ENCODE measurements at regions not wholly inside any gene's neighbourhood (a gene's known extent, or its start where the extent isn't known, plus 50 kb on each side); places are given as distances from the start of the nearest gene placed in this dataset.

DNA sequence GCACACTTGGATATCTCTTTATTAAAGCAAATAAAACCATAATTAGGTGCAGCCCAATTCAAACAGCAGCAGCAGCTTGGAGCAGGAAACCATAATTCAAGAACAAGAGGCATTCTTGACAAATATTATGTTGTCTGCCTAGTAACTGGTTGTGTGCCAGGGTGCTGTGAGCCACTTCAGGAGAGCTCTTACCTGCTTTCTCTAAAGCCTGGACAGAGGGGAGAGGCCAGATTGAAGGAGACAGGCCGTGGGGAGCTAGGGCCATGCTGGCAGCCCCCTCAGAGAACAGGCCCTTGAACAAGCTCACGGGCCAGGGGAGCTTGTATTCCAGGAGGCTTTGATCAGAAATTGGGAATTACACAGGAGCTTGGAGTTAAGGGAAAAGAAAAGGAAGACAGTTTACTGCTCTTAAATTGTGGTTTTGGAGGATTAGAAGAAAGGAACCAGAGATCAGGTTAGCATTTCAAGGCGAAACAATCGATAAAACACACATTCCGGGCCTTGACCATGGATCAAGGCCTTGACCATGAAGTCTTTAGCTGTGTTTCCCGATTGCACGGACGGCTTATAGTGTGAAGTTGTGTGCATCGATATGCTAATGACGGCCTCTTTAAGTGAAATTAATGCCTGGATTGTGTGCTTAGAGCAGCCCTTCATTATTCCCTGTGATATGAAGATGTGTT is 69.8 kb upstream of the NKX2-2 start (continued):
- no peak for TF ChIP-seq HDAC6 (IDR thresholded peaks at IDR 0.05; ENCODE audit: low read depth, low read length)

DNA sequence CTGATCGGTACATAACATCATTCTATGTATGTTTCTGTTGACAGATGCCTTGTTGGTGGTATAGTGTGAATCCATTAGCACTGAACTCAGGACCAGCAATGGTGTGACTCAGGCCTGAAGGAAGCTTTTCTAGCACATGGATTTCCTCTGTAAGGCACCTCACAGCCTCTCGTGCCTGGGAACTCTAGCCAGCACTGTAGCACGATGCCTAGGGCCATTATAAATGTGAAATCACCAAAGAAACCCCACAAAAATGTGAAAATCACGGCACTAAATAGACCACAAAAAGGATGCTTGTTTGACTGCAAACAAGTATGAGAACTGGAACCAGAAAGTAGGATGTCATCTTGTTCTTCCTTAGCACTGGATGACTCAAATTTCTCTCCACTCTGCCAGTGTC is 63.7 kb upstream of the NKX2-2 start:
- no peaks in the 10 kb centered on the region for H3K9me3 ChIP-seq (replicated peaks; ENCODE audit: control insufficient read depth, insufficient read depth, low read depth, low read length)
- no peaks in the 10 kb centered on the region for H3K9me1 ChIP-seq (ENCODE audit: control insufficient read depth, insufficient read depth, low read length)
- 3% methylated on average over 4 of the region's 4 CpGs for WGBS (ENCODE audit: insufficient coverage, low coverage, missing lambda C conversion rate)
- ATAC-seq (no peak), FAIRE-seq (no peak), DNase-seq (ENCODE audit: extremely low read depth in 1 of 4, low spot score in 3 of 4) (no peak)
- in situ Hi-C loops (cut with MboI) = no loop called here
- no peak overlapping the region for H2AFZ ChIP-seq (ENCODE audit: low read depth, low read length)
- no peaks in the 10 kb centered on the region for H3K79me2 ChIP-seq (ENCODE audit: control insufficient read depth, insufficient read depth, low read length)
- H3K4me1 ChIP-seq (replicated peaks in 1 of 2; ENCODE audit: control insufficient read depth in 2 of 2, insufficient read depth in 2 of 2, low read length in 2 of 2) = no peaks in the 10 kb centered on the region
- CTCF ChIA-PET (ENCODE audit: low intra/inter-chr PET ratio) = no interaction called here
- no peak overlapping the region for H3K4me3 ChIP-seq
- POLR2A ChIA-PET = no interaction called here
- BruUV-seq (replicated peaks) = no TSS peak
- no peak overlapping the region for H3K9ac ChIP-seq (ENCODE audit: insufficient read depth in 1 of 2, low read depth in 2 of 2, low read length in 2 of 2)
- peaks cover 0 to 5% of the 10 kb centered on the region in 2 experiments; a peak in 1 of 5 replicates for H3K27me3 ChIP-seq (ENCODE audit: control insufficient read depth in 2 of 2, insufficient read depth in 2 of 2, low read length in 2 of 2)
- H3K4me2 ChIP-seq (ENCODE audit: insufficient read depth, low read length) = no peak overlapping the region
- H3K36me3 ChIP-seq (ENCODE audit: control insufficient read depth, insufficient read depth, low read length) = no peaks in the 10 kb centered on the region
- no peaks in the 10 kb centered on the region for H4K20me1 ChIP-seq (replicated peaks; ENCODE audit: control insufficient read depth, insufficient read depth, low read length)
- H3K27ac ChIP-seq (ENCODE audit: extremely low read depth, low read depth, low read length) = no peak overlapping the region
- intact Hi-C loops (cut with micrococcal nuclease) = no loop called here
- no peak for TF ChIP-seq CHD1 (IDR thresholded peaks at IDR 0.05; ENCODE audit: low read length)
- no peak for TF ChIP-seq PRDM10 (IDR thresholded peaks at IDR 0.05; ENCODE audit: partially characterized antibody)
- TF ChIP-seq SPI1 (IDR thresholded peaks at IDR 0.05; ENCODE audit: borderline replicate concordance, low read depth, low read length) = no peak
- no peak for TF ChIP-seq ZNF347 (CRISPR knock-in tag; IDR thresholded peaks at IDR 0.05; ENCODE audit: low read depth)
- TF ChIP-seq DDX20 (tag; IDR thresholded peaks at IDR 0.05; ENCODE audit: low read depth) = no peak
- TF ChIP-seq, protein P1, sequence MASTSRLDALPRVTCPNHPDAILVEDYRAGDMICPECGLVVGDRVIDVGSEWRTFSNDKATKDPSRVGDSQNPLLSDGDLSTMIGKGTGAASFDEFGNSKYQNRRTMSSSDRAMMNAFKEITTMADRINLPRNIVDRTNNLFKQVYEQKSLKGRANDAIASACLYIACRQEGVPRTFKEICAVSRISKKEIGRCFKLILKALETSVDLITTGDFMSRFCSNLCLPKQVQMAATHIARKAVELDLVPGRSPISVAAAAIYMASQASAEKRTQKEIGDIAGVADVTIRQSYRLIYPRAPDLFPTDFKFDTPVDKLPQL (IDR thresholded peaks at IDR 0.05; ENCODE audit: extremely low read depth, insufficient read length) = no peak
- no peak for TF ChIP-seq BRD4 (IDR thresholded peaks at IDR 0.05)
- TF ChIP-seq ZFP30 (CRISPR knock-in tag; IDR thresholded peaks at IDR 0.05; ENCODE audit: borderline replicate concordance) = no peak
- no peak for TF ChIP-seq RFX7 (CRISPR knock-in tag; IDR thresholded peaks at IDR 0.05)
- TF ChIP-seq, protein P2, sequence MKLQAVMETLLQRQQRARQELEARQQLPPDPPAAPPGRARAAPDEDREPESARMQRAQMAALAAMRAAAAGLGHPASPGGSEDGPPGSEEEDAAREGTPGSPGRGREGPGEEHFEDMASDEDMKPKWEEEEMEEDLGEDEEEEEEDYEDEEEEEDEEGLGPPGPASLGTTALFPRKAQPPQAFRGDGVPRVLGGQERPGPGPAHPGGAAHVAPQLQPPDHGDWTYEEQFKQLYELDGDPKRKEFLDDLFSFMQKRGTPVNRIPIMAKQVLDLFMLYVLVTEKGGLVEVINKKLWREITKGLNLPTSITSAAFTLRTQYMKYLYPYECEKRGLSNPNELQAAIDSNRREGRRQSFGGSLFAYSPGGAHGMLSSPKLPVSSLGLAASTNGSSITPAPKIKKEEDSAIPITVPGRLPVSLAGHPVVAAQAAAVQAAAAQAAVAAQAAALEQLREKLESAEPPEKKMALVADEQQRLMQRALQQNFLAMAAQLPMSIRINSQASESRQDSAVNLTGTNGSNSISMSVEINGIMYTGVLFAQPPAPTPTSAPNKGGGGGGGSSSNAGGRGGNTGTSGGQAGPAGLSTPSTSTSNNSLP (IDR thresholded peaks at IDR 0.05; ENCODE audit: borderline replicate concordance, low read depth, low read length) = no peak
- TF ChIP-seq ZFP1 (CRISPR knock-in tag; IDR thresholded peaks at IDR 0.05) = no peak
- TF ChIP-seq KHSRP (IDR thresholded peaks at IDR 0.05) = no peak
- no peak for TF ChIP-seq TRIM25 (IDR thresholded peaks at IDR 0.05; ENCODE audit: borderline replicate concordance)

Data from K562 (cell line).